Activated T-cell treated with anti-CD3 and anti-CD28 coated beads, Interleukin-2, amount 50 U/mL, for 1 hour (primary cell): ENCODE measurements at regions not wholly inside any gene's neighbourhood (a gene's known extent, or its start where the extent isn't known, plus 50 kb on each side); places are given as distances from the start of the nearest gene placed in this dataset.
A peak's percentile ranks its signal among the peaks of the same experiment; 100 is the strongest.

Source experiments
- DNase-seq: peaks from one replicate; pipeline ENCODE4 v3.0.0-alpha.2; 2020

- DNase-seq, result no peak
Measured at GRCh38 chr4:1472911-1473518, 66.8 kb upstream of the NKX1-1 start.

- peak; percentile 14 for DNase-seq
Measured at GRCh38 chr4:1472148-1472797, 66.0 kb upstream of the NKX1-1 start.

GRCh38 chr4:1471443-1472147 lies 65.4 kb upstream of the NKX1-1 start:
- peak; percentile 7 for DNase-seq

- DNase-seq, result peak; percentile 7
Measured at GRCh38 chr4:1470816-1471442, 64.7 kb upstream of the NKX1-1 start.

GRCh38 chr4:1470393-1470670 lies 64.1 kb upstream of the NKX1-1 start:
- DNase-seq, result no peak

GRCh38 chr4:1469607-1470392 lies 63.6 kb upstream of the NKX1-1 start:
- DNase-seq, result no peak

GRCh38 chr4:1469043-1469442 lies 62.8 kb upstream of the NKX1-1 start:
- DNase-seq, result no peak

- DNase-seq, result no peak
Measured at GRCh38 chr4:1467581-1468458, 61.6 kb upstream of the NKX1-1 start.

- no peak for DNase-seq
Measured at GRCh38 chr4:1466863-1467165, 60.6 kb upstream of the NKX1-1 start.

- DNase-seq, result no peak
Measured at GRCh38 chr4:1466034-1466862, 60.0 kb upstream of the NKX1-1 start.

- no peak for DNase-seq
Measured at GRCh38 chr4:1465173-1466033, 59.2 kb upstream of the NKX1-1 start.

- DNase-seq, result no peak
Measured at GRCh38 chr4:1464581-1465171, 58.4 kb upstream of the NKX1-1 start.

- DNase-seq, result no peak
Measured at GRCh38 chr4:1463927-1464540, 57.8 kb upstream of the NKX1-1 start.

GRCh38 chr4:1463088-1463926 lies 57.1 kb upstream of the NKX1-1 start:
- DNase-seq, result no peak

- DNase-seq, result no peak
Measured at GRCh38 chr4:1462768-1463075, 56.5 kb upstream of the NKX1-1 start.

GRCh38 chr4:1462009-1462767 lies 55.9 kb upstream of the NKX1-1 start:
- DNase-seq, result no peak

GRCh38 chr4:1460967-1461868 lies 55.0 kb upstream of the NKX1-1 start:
- DNase-seq, result no peak
